ENCODE measurements at regions not wholly inside any gene's neighbourhood (a gene's known extent, or its start where the extent isn't known, plus 50 kb on each side); places are given as distances from the start of the nearest gene placed in this dataset.

GRCh38 chr2:133711806-133712205 lies 143.5 kb upstream of the NCKAP5 start:
- no peak for TF ChIP-seq EZH2 (IDR thresholded peaks at IDR 0.05; ENCODE audit: low read length, missing control alignments)
- no peak for TF ChIP-seq CTCF (conservative IDR thresholded peaks at IDR 0.05 in 1 of 2, IDR thresholded peaks at IDR 0.05 in 1 of 2; ENCODE audit: low read depth in 1 of 2, low read length in 2 of 2)
